Lower leg skin (tissue), 4 donors: ENCODE measurements at regions not wholly inside any gene's neighbourhood (a gene's known extent, or its start where the extent isn't known, plus 50 kb on each side); places are given as distances from the start of the nearest gene placed in this dataset.

Experiments used
- DNase-seq, 2 donors: peaks; one replicate each; pipeline ENCODE4 v3.0.0-alpha.2; 2019; ENCODE audit warnings: low spot score in 2 of 2
- H3K4me3 ChIP-seq: fragments of 200-600 bp; sonication (generic); 2 replicates; pipeline ENCODE4 v1.5.1; 2017; ENCODE audit warnings: mild to moderate bottlenecking, low read depth; ENCODE audit not compliant: poor library complexity, severe bottlenecking
- POLR2A ChIP-seq, 2 donors: fragments of 450-650 bp; IDR thresholded peaks; one replicate each; pipeline ENCODE4 v1.6.1; 2016 to 2017; ENCODE audit warnings: antibody characterized with exemption in 2 of 2, mild to moderate bottlenecking in 1 of 2, moderate library complexity in 1 of 2
- WGBS, 2 donors: methylation state at CpG; one replicate each; pipeline ENCODE4 v1.1.5; 2018; 5-methylcytosine and 5-hydroxymethylcytosine counted together
- intact Hi-C: fragments of 100-400 bp; cut with DNase I; formaldehyde crosslinking; loops from one replicate; pipeline ENCODE4 v1.15.0; 2023; ENCODE audit warnings: low total_unique reads
- TF ChIP-seq, protein P1 (sequence below), 3 donors: fragments of 450-650 bp; IDR thresholded peaks; one replicate each; pipeline ENCODE4 v1.5.1; 2016; ENCODE audit warnings: antibody characterized with exemption in 3 of 3, mild to moderate bottlenecking in 3 of 3, moderate library complexity in 2 of 3

DNA sequence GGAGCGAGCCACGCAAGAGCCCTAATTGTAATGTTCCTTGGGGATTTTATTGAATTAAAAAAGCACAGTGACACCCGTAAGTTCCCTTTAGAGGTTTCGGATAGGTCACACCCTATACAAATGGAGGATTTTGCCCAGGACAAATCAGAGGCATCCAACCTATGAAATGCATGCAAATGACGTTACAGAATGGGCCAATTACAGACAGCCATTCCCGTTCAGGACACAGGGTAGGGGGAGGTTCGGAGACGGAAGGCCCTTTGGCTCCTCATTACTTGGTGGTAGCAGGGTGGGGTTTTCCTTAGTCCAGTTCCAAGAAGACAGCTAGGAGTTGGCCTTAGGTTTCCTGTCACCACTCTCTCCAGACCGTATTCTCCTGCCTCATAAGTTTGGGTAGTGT lies 754.1 kb downstream of the IPMK start:
- DNase-seq: no peak
- 84 to 85% methylated on average over 9 of the region's 9 CpGs for WGBS, 2 donors
- H3K4me3 ChIP-seq: no peak overlapping the region
- TF ChIP-seq POLR2A (IDR thresholded peaks at IDR 0.05): no peak
- TF ChIP-seq, protein P1, sequence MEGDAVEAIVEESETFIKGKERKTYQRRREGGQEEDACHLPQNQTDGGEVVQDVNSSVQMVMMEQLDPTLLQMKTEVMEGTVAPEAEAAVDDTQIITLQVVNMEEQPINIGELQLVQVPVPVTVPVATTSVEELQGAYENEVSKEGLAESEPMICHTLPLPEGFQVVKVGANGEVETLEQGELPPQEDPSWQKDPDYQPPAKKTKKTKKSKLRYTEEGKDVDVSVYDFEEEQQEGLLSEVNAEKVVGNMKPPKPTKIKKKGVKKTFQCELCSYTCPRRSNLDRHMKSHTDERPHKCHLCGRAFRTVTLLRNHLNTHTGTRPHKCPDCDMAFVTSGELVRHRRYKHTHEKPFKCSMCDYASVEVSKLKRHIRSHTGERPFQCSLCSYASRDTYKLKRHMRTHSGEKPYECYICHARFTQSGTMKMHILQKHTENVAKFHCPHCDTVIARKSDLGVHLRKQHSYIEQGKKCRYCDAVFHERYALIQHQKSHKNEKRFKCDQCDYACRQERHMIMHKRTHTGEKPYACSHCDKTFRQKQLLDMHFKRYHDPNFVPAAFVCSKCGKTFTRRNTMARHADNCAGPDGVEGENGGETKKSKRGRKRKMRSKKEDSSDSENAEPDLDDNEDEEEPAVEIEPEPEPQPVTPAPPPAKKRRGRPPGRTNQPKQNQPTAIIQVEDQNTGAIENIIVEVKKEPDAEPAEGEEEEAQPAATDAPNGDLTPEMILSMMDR (IDR thresholded peaks at IDR 0.05): no peak
- intact Hi-C loops: no loop called here

DNA sequence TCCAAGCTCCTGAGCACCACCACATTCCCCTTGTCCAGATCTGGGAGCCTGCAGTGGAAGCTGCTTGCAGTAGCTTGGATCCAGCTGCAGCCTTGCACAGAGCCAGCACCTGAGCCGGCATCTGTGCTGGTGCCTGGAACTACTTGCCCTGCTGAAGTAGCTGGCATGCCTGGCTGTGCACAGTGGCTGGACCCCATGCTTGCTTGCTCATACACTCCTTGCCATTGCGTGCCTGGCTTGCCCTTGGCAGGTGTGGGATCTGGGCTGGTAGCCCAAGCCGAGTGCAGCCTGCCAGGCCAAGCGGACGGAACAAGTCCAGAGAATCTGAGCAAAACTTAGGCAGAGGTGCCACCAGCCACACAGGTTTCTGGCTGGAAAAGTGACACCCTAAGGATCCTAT lies 759.9 kb downstream of the IPMK start:
- no peak for DNase-seq
- TF ChIP-seq POLR2A (IDR thresholded peaks at IDR 0.05): no peak
- TF ChIP-seq, protein P1 (IDR thresholded peaks at IDR 0.05): no peak
- intact Hi-C loops: no loop called here
- H3K4me3 ChIP-seq: no peak overlapping the region
- 44 to 58% methylated on average over 5 of the region's 5 CpGs for WGBS, 2 donors

DNA sequence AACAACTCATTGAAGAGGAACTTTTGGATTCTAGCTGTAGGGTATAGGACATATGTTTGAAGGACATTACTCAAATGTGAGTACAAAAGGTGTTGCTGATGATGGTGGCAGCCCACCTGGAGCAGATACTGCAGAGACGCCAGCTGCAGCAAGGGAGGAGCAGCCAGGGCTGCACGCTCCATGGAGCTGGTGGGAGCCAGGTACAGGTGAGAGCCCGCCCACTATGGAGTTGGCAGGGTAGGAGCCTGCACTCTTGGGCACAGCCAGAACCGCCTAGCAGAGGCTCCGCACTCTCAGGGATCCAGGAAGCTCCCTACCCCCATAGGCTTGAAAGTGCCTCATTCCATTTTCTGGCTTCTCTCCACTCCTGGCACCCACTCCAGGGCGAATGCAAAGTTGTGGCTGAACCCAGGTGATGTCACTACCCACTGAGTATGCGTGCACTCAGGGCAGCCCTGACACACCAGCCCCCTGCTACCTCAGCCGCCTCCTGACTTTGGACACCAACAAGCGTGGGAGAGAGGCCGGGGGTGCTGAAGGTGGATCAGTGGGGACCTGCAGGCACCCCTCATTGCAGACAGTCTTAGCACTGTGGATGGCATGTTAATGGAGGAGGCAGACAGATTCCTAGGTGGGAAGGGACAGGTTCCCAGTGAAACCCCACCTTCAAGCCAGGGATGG lies 761.1 kb downstream of the IPMK start:
- WGBS, 2 donors: 56 to 74% methylated on average over 10 of the region's 10 CpGs
- DNase-seq: no peak
- intact Hi-C loops: no loop called here
- TF ChIP-seq, protein P1 (IDR thresholded peaks at IDR 0.05): no peak
- TF ChIP-seq POLR2A (IDR thresholded peaks at IDR 0.05): no peak
- H3K4me3 ChIP-seq: no peak overlapping the region

DNA sequence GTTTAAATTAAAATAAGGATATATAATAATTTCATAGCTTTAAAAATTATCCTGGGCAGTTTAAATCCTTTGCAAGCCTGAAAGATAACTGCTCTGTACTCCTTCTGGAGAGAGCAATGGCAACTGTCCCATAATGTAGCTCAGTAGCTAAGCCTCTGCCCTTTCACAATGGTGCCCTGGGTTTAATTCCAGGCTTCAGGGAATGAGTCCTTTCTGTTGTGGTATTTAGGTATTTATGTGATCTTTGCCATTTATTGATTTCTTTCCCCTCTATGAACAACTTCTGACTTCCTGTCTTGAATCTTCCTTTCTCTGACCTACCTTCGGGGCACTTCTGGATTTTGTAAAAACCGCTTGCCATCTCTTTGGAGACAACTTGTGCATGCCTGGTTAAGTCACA lies 773.2 kb downstream of the IPMK start:
- no peak for TF ChIP-seq POLR2A (IDR thresholded peaks at IDR 0.05)
- TF ChIP-seq, protein P1 (IDR thresholded peaks at IDR 0.05): no peak
- intact Hi-C loops: no loop called here
- no peak overlapping the region for H3K4me3 ChIP-seq
- 67 to 78% methylated on average over 2 of the region's 2 CpGs for WGBS, 2 donors
- no peak for DNase-seq

DNA sequence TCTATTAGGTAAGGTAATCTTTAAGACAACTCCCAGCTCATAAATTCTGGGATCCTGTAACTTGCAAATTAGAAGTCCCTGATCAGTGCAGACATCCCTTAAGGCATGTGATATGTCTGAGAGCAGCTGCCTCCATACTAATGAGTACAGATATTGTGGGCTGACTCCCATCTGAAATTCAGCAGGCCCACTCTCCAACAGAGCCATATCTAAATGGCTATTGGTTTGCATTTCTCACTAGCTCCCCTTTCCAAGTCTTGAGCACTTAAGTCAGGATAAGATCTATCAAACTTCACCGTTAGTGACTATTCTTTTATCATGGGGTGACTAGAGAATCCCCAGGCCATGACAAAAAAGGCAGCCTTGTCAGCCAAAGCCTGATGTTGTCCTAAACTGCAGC lies 785.4 kb downstream of the IPMK start:
- intact Hi-C loops: no loop called here
- 22 to 55% methylated on average over 1 of the region's 1 CpG for WGBS, 2 donors
- DNase-seq: no peak
- no peak for TF ChIP-seq POLR2A (IDR thresholded peaks at IDR 0.05)
- TF ChIP-seq, protein P1 (IDR thresholded peaks at IDR 0.05): no peak
- no peak overlapping the region for H3K4me3 ChIP-seq
